GM19438 (cell line): ENCODE measurements at regions not wholly inside any gene's neighbourhood (a gene's known extent, or its start where the extent isn't known, plus 50 kb on each side); places are given as distances from the start of the nearest gene placed in this dataset.

ENCODE experiments used
- ATAC-seq: cut with Tn5 transposase; IDR thresholded peaks from one replicate; pipeline ENCODE4 v1.9.1; 2021; ENCODE audit warnings: low read depth; ENCODE audit not compliant: unreplicated experiment

GRCh38 chr5:58403822-58404433 is 56.0 kb downstream of the PLK2 start:
- ATAC-seq, result no peak

GRCh38 chr5:58401701-58402100 is 58.2 kb downstream of the PLK2 start:
- no peak for ATAC-seq

GRCh38 chr5:58400737-58401136 is 59.1 kb downstream of the PLK2 start:
- ATAC-seq, result no peak

- no peak for ATAC-seq
Measured at GRCh38 chr5:58399951-58400350, 59.9 kb downstream of the PLK2 start.

- no peak for ATAC-seq
Measured at GRCh38 chr5:58394339-58394738, 65.5 kb downstream of the PLK2 start.

- no peak for ATAC-seq
Measured at GRCh38 chr5:58393716-58394115, 66.2 kb downstream of the PLK2 start.

GRCh38 chr5:58392496-58392895 is 67.4 kb downstream of the PLK2 start:
- ATAC-seq, result no peak

- ATAC-seq, result no peak
Measured at GRCh38 chr5:58383448-58383847, 76.4 kb downstream of the PLK2 start.

- ATAC-seq, result no peak
Measured at GRCh38 chr5:58382131-58382534, 77.8 kb downstream of the PLK2 start.

GRCh38 chr5:58381566-58381965 is 78.3 kb downstream of the PLK2 start:
- ATAC-seq, result no peak

- no peak for ATAC-seq
Measured at GRCh38 chr5:58380655-58381054, 79.2 kb downstream of the PLK2 start.

GRCh38 chr5:58378613-58379390 is 81.1 kb downstream of the PLK2 start:
- no peak for ATAC-seq

- no peak for ATAC-seq
Measured at GRCh38 chr5:58370606-58371005, 89.3 kb downstream of the PLK2 start.

GRCh38 chr5:58369513-58370190 is 90.2 kb downstream of the PLK2 start:
- no peak for ATAC-seq

- ATAC-seq, result no peak
Measured at GRCh38 chr5:58366461-58366860, 93.4 kb downstream of the PLK2 start.

GRCh38 chr5:58365791-58366190 is 94.1 kb downstream of the PLK2 start:
- no peak for ATAC-seq

- no peak for ATAC-seq
Measured at GRCh38 chr5:58363461-58364249, 96.2 kb downstream of the PLK2 start.

- no peak for ATAC-seq
Measured at GRCh38 chr5:58362135-58362534, 97.8 kb downstream of the PLK2 start.

GRCh38 chr5:58360794-58361193 is 99.1 kb downstream of the PLK2 start:
- no peak for ATAC-seq

GRCh38 chr5:58359981-58360380 is 99.9 kb downstream of the PLK2 start:
- ATAC-seq, result no peak
